ENCODE measurements at regions not wholly inside any gene's neighbourhood (a gene's known extent, or its start where the extent isn't known, plus 50 kb on each side); places are given as distances from the start of the nearest gene placed in this dataset.

DNA sequence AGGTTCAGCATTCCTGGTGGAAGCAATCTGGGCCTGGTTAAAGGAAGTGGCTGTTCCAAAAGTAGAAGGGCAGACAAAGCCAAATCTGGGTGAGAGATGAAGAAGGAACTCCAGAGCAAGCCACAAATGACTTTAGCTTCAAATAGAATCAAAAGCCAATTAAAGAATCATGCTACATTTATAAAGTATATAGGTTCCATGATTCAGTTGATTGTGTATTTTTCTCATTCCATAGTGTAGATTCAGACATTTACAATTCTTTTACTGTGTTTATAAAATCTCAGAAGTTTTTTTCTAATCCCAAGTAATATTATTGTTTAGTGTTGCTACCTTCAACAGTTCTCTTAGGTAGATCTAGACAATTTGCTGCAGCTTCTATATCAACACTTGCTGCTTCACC is 262.0 kb downstream of the PLK2 start:
- no peaks in the 10 kb centered on the region for H3K27me3 ChIP-seq (replicated peaks in 1 of 7)
- H3K4me1 ChIP-seq, result no peaks in the 10 kb centered on the region
- intact Hi-C loops (cut with DNase I; ENCODE audit: low total_unique reads), result no loop called here
- H3K4me3 ChIP-seq, result no peak overlapping the region
- H3K9me3 ChIP-seq, result peaks cover 0 to 11% (median 0%) of the 10 kb centered on the region in 8 donors
- no peaks in the 10 kb centered on the region for H3K36me3 ChIP-seq
- H3K27ac ChIP-seq, result no peak overlapping the region
- TF ChIP-seq POLR2A (IDR thresholded peaks at IDR 0.05) (no peak), CTCF (IDR thresholded peaks at IDR 0.05 in 8 of 11, conservative IDR thresholded peaks at IDR 0.05 in 3 of 11) (no peak), POLR2AphosphoS5 (IDR thresholded peaks at IDR 0.05) (no peak)
- no peak for DNase-seq

- intact Hi-C loops (cut with DNase I; ENCODE audit: low total_unique reads), result no loop called here
- Histone ChIP-seq H3K4me1 (no peaks in the 10 kb centered on the region), H3K9me3 (peaks cover 0 to 9% (median 0%) of the 10 kb centered on the region in 8 donors), H3K27me3 (replicated peaks in 1 of 7) (no peaks in the 10 kb centered on the region), H3K36me3 (no peaks in the 10 kb centered on the region), H3K4me3 (no peak overlapping the region), H3K27ac (no peak overlapping the region)
- DNase-seq, result no peak
- WGBS, 5 donors, result 80 to 100% (median 93%) methylated on average over 1 of the region's 1 CpG
- TF ChIP-seq POLR2AphosphoS5 (IDR thresholded peaks at IDR 0.05), result no peak
- TF ChIP-seq POLR2A (IDR thresholded peaks at IDR 0.05), result no peak
- TF ChIP-seq CTCF (IDR thresholded peaks at IDR 0.05 in 8 of 11, conservative IDR thresholded peaks at IDR 0.05 in 3 of 11), result no peak
Measured at GRCh38 chr5:58191443-58191842, 268.4 kb downstream of the PLK2 start.

GRCh38 chr5:58188262-58188651 is 271.6 kb downstream of the PLK2 start:
- Histone ChIP-seq H3K9me3 (no peaks in the 10 kb centered on the region), H3K4me3 (no peak overlapping the region), H3K36me3 (no peaks in the 10 kb centered on the region), H3K27ac (peak overlapping the region in 1 of 8 donors; percentile 31), H3K4me1 (no peaks in the 10 kb centered on the region), H3K27me3 (replicated peaks in 1 of 7) (no peaks in the 10 kb centered on the region)
- no peak for DNase-seq
- WGBS, 5 donors, result 53 to 80% (median 64%) methylated on average over 4 of the region's 4 CpGs
- no peak for TF ChIP-seq POLR2AphosphoS5 (IDR thresholded peaks at IDR 0.05)
- no peak for TF ChIP-seq POLR2A (IDR thresholded peaks at IDR 0.05)
- TF ChIP-seq CTCF (IDR thresholded peaks at IDR 0.05 in 8 of 11, conservative IDR thresholded peaks at IDR 0.05 in 3 of 11), result no peak
- intact Hi-C loops (cut with DNase I; ENCODE audit: low total_unique reads), result no loop called here

GRCh38 chr5:58187432-58188261 is 272.2 kb downstream of the PLK2 start:
- intact Hi-C loops (cut with DNase I; ENCODE audit: low total_unique reads), result no loop called here
- H3K4me1 ChIP-seq, result no peaks in the 10 kb centered on the region
- DNase-seq, result no peak
- H3K4me3 ChIP-seq, result no peak overlapping the region
- H3K27ac ChIP-seq, result peak overlapping the region in 1 of 8 donors; percentile 31
- no peaks in the 10 kb centered on the region for H3K27me3 ChIP-seq (replicated peaks in 1 of 7)
- no peaks in the 10 kb centered on the region for H3K36me3 ChIP-seq
- H3K9me3 ChIP-seq, result no peaks in the 10 kb centered on the region
- TF ChIP-seq POLR2AphosphoS5 (IDR thresholded peaks at IDR 0.05), result no peak
- WGBS, 5 donors, result 90 to 97% (median 95%) methylated on average over 1 of the region's 1 CpG

All from spleen (tissue), 11 donors.